Peyer's patch (tissue), 4 donors: ENCODE measurements at regions not wholly inside any gene's neighbourhood (a gene's known extent, or its start where the extent isn't known, plus 50 kb on each side); places are given as distances from the start of the nearest gene placed in this dataset.

ENCODE experiments used
- POLR2A ChIP-seq, 2 donors: fragments of 450-650 bp; IDR thresholded peaks; one replicate each; pipeline ENCODE4 v1.5.1; 2017; ENCODE audit warnings: antibody characterized with exemption in 2 of 2, mild to moderate bottlenecking in 2 of 2, moderate library complexity in 2 of 2
- TF ChIP-seq, protein P1 (sequence below), 6 experiments: fragments of 450-650 bp in 4 of 6; fragments of 200-600 bp in 2 of 6; sonication (generic) in 1 of 6; IDR thresholded peaks; one replicate each; pipeline ENCODE4 v1.5.1; 2017 to 2019; ENCODE audit warnings: antibody characterized with exemption in 6 of 6, mild to moderate bottlenecking in 3 of 6, moderate library complexity in 1 of 6

DNA sequence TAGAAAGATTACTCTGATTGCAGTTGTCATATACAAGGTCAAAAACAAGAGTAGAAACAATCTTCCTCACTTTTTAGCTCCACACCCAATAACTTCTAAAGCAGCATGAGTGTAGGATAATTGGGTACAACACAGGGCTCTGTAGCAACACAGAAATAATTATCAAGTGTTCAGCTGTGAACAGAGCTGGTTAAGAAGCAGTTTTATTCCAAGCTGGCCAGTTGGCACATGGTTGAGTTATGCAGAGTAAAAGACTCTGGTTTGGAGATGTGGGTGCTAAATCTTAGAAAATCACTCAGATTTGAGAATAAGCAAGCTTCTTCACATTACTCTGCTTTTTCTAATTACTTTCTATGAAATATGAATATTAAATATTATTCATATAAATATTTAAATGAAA is 118.5 kb downstream of the KIF2B start:
- TF ChIP-seq, protein P1, sequence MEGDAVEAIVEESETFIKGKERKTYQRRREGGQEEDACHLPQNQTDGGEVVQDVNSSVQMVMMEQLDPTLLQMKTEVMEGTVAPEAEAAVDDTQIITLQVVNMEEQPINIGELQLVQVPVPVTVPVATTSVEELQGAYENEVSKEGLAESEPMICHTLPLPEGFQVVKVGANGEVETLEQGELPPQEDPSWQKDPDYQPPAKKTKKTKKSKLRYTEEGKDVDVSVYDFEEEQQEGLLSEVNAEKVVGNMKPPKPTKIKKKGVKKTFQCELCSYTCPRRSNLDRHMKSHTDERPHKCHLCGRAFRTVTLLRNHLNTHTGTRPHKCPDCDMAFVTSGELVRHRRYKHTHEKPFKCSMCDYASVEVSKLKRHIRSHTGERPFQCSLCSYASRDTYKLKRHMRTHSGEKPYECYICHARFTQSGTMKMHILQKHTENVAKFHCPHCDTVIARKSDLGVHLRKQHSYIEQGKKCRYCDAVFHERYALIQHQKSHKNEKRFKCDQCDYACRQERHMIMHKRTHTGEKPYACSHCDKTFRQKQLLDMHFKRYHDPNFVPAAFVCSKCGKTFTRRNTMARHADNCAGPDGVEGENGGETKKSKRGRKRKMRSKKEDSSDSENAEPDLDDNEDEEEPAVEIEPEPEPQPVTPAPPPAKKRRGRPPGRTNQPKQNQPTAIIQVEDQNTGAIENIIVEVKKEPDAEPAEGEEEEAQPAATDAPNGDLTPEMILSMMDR (IDR thresholded peaks at IDR 0.05), result no peak
- TF ChIP-seq POLR2A (IDR thresholded peaks at IDR 0.05), result no peak
